Loucy (cell line): ENCODE measurements at regions not wholly inside any gene's neighbourhood (a gene's known extent, or its start where the extent isn't known, plus 50 kb on each side); places are given as distances from the start of the nearest gene placed in this dataset.

Experiments used
- CTCF ChIP-seq: fragments of 200-600 bp; sonication (generic); conservative IDR thresholded peaks from 2 replicates; pipeline ENCODE4 v1.5.1; 2014; ENCODE audit warnings: mild to moderate bottlenecking, antibody characterized with exemption, low read length
- EZH2phosphoT487 ChIP-seq: fragments of 200-600 bp; IDR thresholded peaks from 2 replicates; pipeline ENCODE4 v1.6.1; 2018; ENCODE audit warnings: antibody characterized with exemption, mild to moderate bottlenecking, moderate library complexity, borderline replicate concordance

DNA sequence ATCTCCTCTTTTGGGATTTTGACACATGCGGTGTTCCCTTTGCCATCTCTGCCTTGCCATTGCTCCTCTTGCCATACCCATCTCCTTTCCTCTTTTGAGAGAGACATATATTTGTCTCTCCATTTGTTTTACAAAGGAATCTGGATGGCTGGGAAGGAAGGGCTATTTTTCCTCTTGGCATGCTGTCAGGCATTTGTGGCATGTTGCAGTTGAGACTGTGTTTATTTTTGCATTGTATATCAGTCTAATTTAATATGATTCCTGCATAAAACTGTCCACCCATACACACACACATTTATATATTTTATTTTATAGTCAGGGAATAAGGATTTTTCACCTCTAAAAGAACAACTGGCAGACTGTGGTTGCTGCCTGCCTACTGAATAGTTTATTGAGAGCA lies 1105.8 kb upstream of the SEMA6A start:
- TF ChIP-seq CTCF (no peak), EZH2phosphoT487 (no peak)
